ENCODE measurements at regions not wholly inside any gene's neighbourhood (a gene's known extent, or its start where the extent isn't known, plus 50 kb on each side); places are given as distances from the start of the nearest gene placed in this dataset.
A peak's percentile ranks its signal among the peaks of the same experiment; 100 is the strongest.

GRCh38 chr12:124394462-124395128, 99.7 kb downstream of the RFLNA start:
- no peak for DNase-seq (ENCODE audit: low spot score)
- ATAC-seq (ENCODE audit: low FRiP score), result no peak
- TF ChIP-seq CTCF (IDR thresholded peaks at IDR 0.05), result no peak

- ATAC-seq (ENCODE audit: low FRiP score), result no peak
- no peak for DNase-seq (ENCODE audit: low spot score)
- TF ChIP-seq CTCF (IDR thresholded peaks at IDR 0.05), result no peak
Observed at GRCh38 chr12:124393831-124394230, 98.9 kb downstream of the RFLNA start.

GRCh38 chr12:124393414-124393790, 98.5 kb downstream of the RFLNA start:
- TF ChIP-seq CTCF (IDR thresholded peaks at IDR 0.05), result no peak
- ATAC-seq (ENCODE audit: low FRiP score) (no peak), DNase-seq (ENCODE audit: low spot score) (no peak)

GRCh38 chr12:124392667-124393413, 97.9 kb downstream of the RFLNA start:
- DNase-seq (ENCODE audit: low spot score) (no peak), ATAC-seq (ENCODE audit: low FRiP score) (no peak)
- TF ChIP-seq CTCF (IDR thresholded peaks at IDR 0.05), result no peak

GRCh38 chr12:124392271-124392666, 97.4 kb downstream of the RFLNA start:
- ATAC-seq (ENCODE audit: low FRiP score), result no peak
- DNase-seq (ENCODE audit: low spot score), result no peak
- no peak for TF ChIP-seq CTCF (IDR thresholded peaks at IDR 0.05)

- ATAC-seq (ENCODE audit: low FRiP score), result peak; percentile 22
- TF ChIP-seq CTCF (IDR thresholded peaks at IDR 0.05), result no peak
- no peak for DNase-seq (ENCODE audit: low spot score)
Observed at GRCh38 chr12:124391340-124392261, 96.7 kb downstream of the RFLNA start.

All from omental fat pad (tissue), 3 donors.